ENCODE measurements at regions not wholly inside any gene's neighbourhood (a gene's known extent, or its start where the extent isn't known, plus 50 kb on each side); places are given as distances from the start of the nearest gene placed in this dataset.

GRCh38 chr1:80417671-80418070, 1383.1 kb upstream of the ADGRL2 start:
- no peak for TF ChIP-seq POLR2A (IDR thresholded peaks at IDR 0.05)
- TF ChIP-seq, protein P1, sequence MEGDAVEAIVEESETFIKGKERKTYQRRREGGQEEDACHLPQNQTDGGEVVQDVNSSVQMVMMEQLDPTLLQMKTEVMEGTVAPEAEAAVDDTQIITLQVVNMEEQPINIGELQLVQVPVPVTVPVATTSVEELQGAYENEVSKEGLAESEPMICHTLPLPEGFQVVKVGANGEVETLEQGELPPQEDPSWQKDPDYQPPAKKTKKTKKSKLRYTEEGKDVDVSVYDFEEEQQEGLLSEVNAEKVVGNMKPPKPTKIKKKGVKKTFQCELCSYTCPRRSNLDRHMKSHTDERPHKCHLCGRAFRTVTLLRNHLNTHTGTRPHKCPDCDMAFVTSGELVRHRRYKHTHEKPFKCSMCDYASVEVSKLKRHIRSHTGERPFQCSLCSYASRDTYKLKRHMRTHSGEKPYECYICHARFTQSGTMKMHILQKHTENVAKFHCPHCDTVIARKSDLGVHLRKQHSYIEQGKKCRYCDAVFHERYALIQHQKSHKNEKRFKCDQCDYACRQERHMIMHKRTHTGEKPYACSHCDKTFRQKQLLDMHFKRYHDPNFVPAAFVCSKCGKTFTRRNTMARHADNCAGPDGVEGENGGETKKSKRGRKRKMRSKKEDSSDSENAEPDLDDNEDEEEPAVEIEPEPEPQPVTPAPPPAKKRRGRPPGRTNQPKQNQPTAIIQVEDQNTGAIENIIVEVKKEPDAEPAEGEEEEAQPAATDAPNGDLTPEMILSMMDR (IDR thresholded peaks at IDR 0.05) = no peak

Data from adrenal gland (tissue), 5 donors.